Activated naive CD8-positive, alpha-beta T cell treated with anti-CD3 and anti-CD28 coated beads, Interleukin-2, amount 50 U/mL, for 24 hours (primary cell): ENCODE measurements at regions not wholly inside any gene's neighbourhood (a gene's known extent, or its start where the extent isn't known, plus 50 kb on each side); places are given as distances from the start of the nearest gene placed in this dataset.

ENCODE experiments used
- ATAC-seq: fragments of 150-1000 bp; cut with Tn5 transposase; one replicate; pipeline ENCODE4 v1.10.0; 2021
- DNase-seq: peaks from one replicate; pipeline ENCODE4 v3.0.0; 2021
- H3K27ac Mint-ChIP-seq: one replicate; pipeline ENCODE4 v1.8.0; 2021; ENCODE audit warnings: mild to moderate bottlenecking, mixed read lengths
- H3K27me3 Mint-ChIP-seq: one replicate; pipeline ENCODE4 v1.8.0; 2021; ENCODE audit warnings: mixed read lengths
- H3K36me3 Mint-ChIP-seq: one replicate; pipeline ENCODE4 v1.8.0; 2021; ENCODE audit warnings: low read depth, mixed read lengths
- H3K4me1 Mint-ChIP-seq: one replicate; pipeline ENCODE4 v1.8.0; 2021; ENCODE audit warnings: mixed read lengths
- H3K4me3 Mint-ChIP-seq: one replicate; pipeline ENCODE4 v1.8.0; 2021; ENCODE audit warnings: mild to moderate bottlenecking, moderate library complexity, mixed read lengths
- H3K9me3 Mint-ChIP-seq: one replicate; pipeline ENCODE4 v1.8.0; 2021; ENCODE audit warnings: mixed read lengths

DNA sequence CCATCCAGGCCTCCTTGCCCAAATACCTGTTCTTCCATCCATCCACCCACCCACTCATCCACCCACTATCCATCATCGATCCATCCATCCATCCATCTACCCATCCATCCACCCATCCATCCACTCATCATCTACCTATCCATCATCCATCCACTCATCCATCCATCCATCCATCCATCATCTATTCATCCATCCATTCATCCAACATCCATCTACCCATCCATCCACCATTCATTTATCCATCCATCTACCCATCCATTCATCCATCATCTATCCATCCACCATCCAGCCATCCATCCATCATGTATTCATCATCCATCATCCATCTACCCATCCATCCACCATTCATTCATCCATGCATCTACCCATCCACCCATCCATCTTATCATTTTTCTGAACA is 413.2 kb downstream of the CTTN start:
- Mint-ChIP-seq H3K36me3 (no peaks in the 10 kb centered on the region), H3K27me3 (peaks cover 3% of the 10 kb centered on the region), H3K4me1 (no peaks in the 10 kb centered on the region), H3K4me3 (no peak overlapping the region), H3K27ac (no peak overlapping the region), H3K9me3 (no peaks in the 10 kb centered on the region)
- no peak for ATAC-seq
- DNase-seq: no peak

DNA sequence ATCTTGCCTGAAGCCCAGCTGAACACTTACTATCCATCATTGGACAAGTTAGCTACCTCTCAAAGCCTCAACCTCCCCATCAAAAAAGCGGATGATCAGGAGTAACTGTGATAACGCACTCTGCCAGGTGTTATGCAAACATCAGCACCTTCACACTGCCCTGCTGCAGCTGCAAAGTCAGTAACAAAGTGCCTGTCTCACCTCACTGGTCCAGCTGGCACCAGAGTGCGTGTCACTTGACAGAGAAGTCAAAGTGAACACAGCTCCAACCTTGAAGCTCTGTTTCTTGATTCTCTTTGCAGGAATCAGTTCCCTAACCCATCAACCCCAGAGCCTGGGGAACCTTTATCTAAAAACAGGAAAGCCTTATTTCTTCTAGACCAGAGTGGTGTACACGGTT is 413.6 kb downstream of the CTTN start:
- peaks cover 3% of the 10 kb centered on the region for H3K27me3 Mint-ChIP-seq
- ATAC-seq (no peak), DNase-seq (no peak)
- no peaks in the 10 kb centered on the region for H3K9me3 Mint-ChIP-seq
- H3K27ac Mint-ChIP-seq: no peak overlapping the region
- no peak overlapping the region for H3K4me3 Mint-ChIP-seq
- no peaks in the 10 kb centered on the region for H3K4me1 Mint-ChIP-seq
- no peaks in the 10 kb centered on the region for H3K36me3 Mint-ChIP-seq

DNA sequence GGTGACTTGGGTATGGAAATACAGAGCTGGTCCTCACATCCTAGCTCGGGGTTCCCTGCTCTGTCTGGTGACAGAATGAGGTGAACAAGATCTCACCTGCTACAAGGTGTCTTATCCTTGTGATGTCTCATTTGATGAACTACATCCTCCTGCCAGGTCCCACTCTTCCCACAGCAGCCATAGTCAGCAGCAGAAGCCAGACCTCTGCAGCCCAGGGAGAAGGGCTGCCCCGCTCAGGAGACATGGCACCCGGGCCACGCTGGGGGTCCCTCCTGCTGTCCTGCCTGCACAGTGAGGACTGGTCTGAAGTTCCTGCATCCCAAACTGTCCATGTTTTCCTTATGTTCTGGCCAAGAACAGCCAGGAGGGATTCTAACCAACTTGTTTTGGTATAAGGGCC is 414.1 kb downstream of the CTTN start:
- DNase-seq (no peak), ATAC-seq (no peak)
- H3K4me3 Mint-ChIP-seq: no peak overlapping the region
- no peaks in the 10 kb centered on the region for H3K4me1 Mint-ChIP-seq
- H3K27me3 Mint-ChIP-seq: peaks cover 3% of the 10 kb centered on the region
- H3K9me3 Mint-ChIP-seq: no peaks in the 10 kb centered on the region
- no peak overlapping the region for H3K27ac Mint-ChIP-seq
- H3K36me3 Mint-ChIP-seq: no peaks in the 10 kb centered on the region

DNA sequence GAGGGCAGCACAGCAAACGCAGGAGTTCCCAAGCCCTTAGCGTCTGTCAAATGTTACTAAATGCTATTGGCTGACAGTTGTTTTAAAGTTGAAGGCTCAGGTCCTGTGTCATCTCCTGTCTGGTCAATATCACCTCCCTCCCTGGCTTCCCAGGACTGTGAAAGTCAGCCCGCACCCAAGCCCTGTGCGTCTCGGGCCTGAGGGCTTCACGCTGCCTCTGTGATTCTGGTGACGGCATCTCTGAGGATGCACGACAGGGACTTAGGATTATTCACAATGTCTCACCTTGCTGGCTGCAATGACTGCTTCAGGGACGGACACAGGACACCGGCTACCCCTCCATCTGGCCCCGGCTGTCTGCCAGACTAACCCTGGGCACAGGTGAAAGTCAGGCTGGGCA is 415.3 kb downstream of the CTTN start:
- ATAC-seq (no peak), DNase-seq (no peak)
- Mint-ChIP-seq H3K4me1 (no peaks in the 10 kb centered on the region), H3K36me3 (no peaks in the 10 kb centered on the region), H3K9me3 (no peaks in the 10 kb centered on the region), H3K27me3 (peaks cover 3% of the 10 kb centered on the region), H3K4me3 (no peak overlapping the region), H3K27ac (no peak overlapping the region)

DNA sequence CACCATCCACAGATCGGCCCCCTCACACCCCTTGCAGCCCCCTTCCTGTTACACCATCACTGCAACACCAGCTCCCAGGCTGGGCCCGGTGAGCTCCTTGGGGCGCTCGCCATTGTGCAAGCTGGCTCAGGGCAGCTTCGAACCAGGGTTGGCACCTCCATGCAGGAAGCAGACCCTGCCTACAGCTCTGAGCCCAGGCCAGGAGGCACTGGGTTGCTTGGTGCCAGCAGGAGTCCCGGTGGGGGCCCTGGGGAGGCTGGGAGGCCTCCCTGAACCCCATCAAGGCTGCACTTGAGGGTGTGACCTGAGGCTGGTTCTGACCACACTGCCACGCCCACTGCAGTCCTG is 417.1 kb downstream of the CTTN start:
- DNase-seq (no peak), ATAC-seq (no peak)
- no peak overlapping the region for H3K27ac Mint-ChIP-seq
- H3K27me3 Mint-ChIP-seq: peaks cover 3% of the 10 kb centered on the region
- no peaks in the 10 kb centered on the region for H3K4me1 Mint-ChIP-seq
- no peaks in the 10 kb centered on the region for H3K9me3 Mint-ChIP-seq
- no peaks in the 10 kb centered on the region for H3K36me3 Mint-ChIP-seq
- H3K4me3 Mint-ChIP-seq: no peak overlapping the region

DNA sequence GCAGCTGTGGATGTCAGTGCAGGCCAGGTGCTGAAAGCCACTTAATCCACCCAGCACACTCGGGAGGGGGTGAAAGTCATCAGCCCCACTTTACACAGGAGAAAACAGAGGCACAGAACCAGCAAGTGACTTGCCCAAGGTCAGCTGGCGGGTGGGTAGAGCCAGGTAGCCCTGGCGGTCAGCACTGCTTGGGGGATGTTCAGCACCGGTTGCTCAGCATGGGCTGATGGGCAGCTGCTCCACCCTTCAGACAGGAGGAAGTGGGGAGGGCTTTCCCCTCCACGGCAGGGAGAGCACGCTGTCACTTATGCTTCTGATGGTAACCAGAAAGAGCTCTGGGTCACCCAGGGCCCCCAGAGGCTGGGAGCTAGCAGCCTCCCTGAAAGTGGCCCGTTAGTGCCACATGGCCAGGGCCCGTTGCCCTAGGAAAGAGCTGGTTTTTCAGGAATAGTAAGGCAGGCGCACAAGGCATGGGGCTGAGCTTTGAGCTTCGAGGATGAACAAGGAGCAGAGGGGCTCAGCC is 417.9 kb downstream of the CTTN start:
- Mint-ChIP-seq H3K27me3 (peaks cover 3% of the 10 kb centered on the region), H3K4me3 (no peak overlapping the region), H3K36me3 (no peaks in the 10 kb centered on the region), H3K9me3 (no peaks in the 10 kb centered on the region), H3K27ac (no peak overlapping the region), H3K4me1 (no peaks in the 10 kb centered on the region)
- DNase-seq (no peak), ATAC-seq (no peak)

DNA sequence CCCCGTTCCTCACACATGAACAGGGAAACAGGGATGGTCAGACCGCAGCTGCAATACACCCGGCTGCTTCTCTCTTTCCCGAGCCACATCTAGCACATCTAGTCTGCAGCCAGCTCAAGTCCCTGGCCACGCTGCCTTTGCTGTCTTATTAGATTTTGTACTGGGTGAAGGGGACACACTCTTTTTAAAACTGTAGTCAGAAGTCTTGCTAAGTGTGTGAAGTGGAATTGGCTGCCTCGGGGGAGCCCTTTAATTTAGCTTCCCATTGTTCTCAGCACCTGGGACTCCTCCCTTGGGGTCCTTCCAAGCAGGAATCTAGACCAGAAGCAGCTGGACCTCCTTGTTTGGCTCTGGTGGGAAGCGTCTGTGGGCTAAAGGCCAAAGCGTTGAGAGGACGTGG is 420.0 kb downstream of the CTTN start:
- H3K27ac Mint-ChIP-seq: no peak overlapping the region
- no peaks in the 10 kb centered on the region for H3K36me3 Mint-ChIP-seq
- DNase-seq (no peak), ATAC-seq (no peak)
- H3K27me3 Mint-ChIP-seq: peaks cover 2% of the 10 kb centered on the region
- no peak overlapping the region for H3K4me3 Mint-ChIP-seq
- H3K4me1 Mint-ChIP-seq: no peaks in the 10 kb centered on the region
- no peaks in the 10 kb centered on the region for H3K9me3 Mint-ChIP-seq

DNA sequence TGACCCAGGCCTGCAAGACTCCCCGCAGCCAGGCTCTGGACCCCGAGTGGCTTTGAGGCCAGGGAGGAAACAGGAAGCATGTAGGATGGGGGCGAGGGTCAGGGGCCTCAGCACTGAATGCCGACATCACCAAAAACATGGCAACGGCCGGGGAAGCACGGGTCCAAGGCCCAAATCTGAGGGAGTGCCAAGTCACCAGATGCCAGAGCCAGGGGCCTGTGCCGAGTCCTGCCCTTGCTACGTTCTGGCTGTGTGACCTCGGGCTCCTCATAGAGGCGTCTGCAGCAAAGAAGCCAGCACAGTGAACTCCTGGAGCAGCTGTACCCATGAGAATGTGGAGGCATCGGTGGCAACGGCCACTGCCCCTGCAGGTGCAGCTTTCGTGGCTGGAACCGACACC is 420.7 kb downstream of the CTTN start:
- no peaks in the 10 kb centered on the region for H3K9me3 Mint-ChIP-seq
- H3K4me3 Mint-ChIP-seq: no peak overlapping the region
- H3K36me3 Mint-ChIP-seq: no peaks in the 10 kb centered on the region
- no peak overlapping the region for H3K27ac Mint-ChIP-seq
- H3K27me3 Mint-ChIP-seq: peaks cover 8% of the 10 kb centered on the region
- H3K4me1 Mint-ChIP-seq: no peaks in the 10 kb centered on the region
- ATAC-seq (no peak), DNase-seq (no peak)

DNA sequence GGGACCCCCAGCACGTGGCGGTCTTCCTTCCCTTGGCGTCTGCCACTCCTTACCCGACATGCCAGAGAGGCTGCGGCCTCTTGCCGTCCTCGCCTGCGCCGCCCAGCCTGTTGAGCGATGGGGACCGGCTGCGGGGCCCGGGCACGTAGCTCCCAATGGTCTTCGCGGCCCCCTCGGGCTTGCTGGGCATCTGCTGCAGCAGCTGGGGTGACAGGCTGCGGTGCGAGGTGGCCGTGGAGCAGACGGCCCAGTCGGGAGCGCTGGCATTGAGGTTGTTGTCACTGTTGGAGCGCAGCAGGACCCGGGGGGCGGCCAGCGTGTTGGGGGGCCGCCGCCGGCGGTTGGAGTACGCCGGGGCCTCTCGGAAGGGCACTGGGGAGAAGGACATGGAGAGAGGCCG is 422.0 kb downstream of the CTTN start:
- no peak overlapping the region for H3K4me3 Mint-ChIP-seq
- ATAC-seq: no peak

DNA sequence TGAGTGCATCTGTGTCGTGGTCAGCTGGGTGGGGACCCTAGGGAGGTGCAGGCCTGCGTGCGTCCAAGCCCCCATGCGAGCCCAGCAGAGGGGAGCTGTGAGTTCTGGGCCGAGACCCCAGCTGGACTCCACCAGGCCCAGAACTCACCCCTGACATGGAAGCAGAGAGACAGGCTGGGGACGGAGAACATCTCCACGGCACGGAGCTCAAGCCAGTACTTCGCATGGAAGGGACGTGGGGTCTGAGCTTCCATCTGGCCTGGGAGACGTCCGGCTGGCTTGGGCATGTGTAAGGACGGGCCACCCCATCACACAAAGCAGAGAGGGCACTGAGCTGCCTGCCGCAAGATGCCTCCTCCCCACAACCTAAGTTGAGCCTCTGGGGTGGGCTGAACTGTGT is 422.4 kb downstream of the CTTN start:
- Mint-ChIP-seq H3K4me3 (no peak overlapping the region), H3K27ac (no peak overlapping the region), H3K36me3 (no peaks in the 10 kb centered on the region), H3K4me1 (no peaks in the 10 kb centered on the region), H3K27me3 (peaks cover 19% of the 10 kb centered on the region), H3K9me3 (no peaks in the 10 kb centered on the region)
- no peak for DNase-seq
- ATAC-seq: no peak

More for the DNA sequence above, 422.0 kb downstream of the CTTN start:
- Mint-ChIP-seq H3K4me1 (no peaks in the 10 kb centered on the region), H3K27ac (no peak overlapping the region), H3K27me3 (peaks cover 17% of the 10 kb centered on the region), H3K36me3 (no peaks in the 10 kb centered on the region), H3K9me3 (no peaks in the 10 kb centered on the region)
- DNase-seq: no peak

DNA sequence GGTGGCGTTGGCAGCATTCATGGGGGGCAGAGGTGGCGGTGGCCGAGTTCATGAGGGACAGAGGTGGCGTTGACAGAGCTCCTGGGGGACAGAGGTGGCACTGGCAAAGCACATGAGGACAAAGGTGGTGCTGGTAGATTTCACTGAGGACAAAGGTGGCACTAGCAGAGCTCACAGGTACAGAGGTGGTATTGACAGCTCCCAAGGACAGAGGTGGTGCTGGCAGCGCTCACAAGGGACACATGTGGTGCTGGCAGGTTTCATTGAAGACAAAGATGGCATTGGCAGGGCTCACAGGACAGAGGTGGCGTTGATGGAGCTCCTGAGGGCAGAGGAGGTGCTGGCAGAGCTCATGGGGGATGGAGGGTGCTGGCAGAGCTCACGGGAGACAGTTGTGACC is 425.4 kb downstream of the CTTN start:
- H3K4me1 Mint-ChIP-seq: no peaks in the 10 kb centered on the region

DNA sequence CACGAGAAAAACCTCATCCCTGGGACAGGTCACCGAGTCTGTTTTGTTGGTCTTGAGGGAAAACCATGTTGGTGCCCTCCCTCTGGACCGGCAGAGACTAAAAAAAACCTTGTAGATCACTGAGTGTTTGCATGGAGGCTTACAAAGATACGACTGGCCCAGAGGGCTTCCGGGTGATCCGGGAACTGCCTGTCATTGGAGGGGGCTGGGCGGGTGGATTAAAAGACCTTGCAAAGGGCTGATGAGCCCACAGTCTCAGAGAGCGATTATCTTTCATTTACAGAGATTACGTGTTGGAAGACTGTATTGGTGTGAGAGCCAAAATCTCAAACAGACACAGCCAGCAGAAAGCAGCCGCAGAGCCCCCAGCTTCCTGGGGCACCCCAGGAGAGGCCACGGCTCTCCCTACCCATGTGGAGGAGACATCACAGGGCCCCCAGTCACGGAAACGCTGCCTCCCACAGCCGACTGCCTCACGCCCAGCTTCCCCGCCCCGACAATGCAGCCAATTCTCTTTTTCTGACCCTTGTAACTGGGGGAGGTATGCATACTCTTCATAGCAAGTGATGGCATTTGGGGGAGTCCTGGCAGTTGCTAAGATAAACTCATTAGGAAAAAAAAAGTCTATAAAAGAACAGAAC is 426.4 kb downstream of the CTTN start:
- no peaks in the 10 kb centered on the region for H3K4me1 Mint-ChIP-seq
- no peaks in the 10 kb centered on the region for H3K9me3 Mint-ChIP-seq
- no peak overlapping the region for H3K4me3 Mint-ChIP-seq
- ATAC-seq (no peak), DNase-seq (no peak)
- H3K36me3 Mint-ChIP-seq: no peaks in the 10 kb centered on the region
- H3K27me3 Mint-ChIP-seq: peaks cover 40% of the 10 kb centered on the region
- H3K27ac Mint-ChIP-seq: no peak overlapping the region

More for the DNA sequence above, 425.4 kb downstream of the CTTN start:
- Mint-ChIP-seq H3K9me3 (no peaks in the 10 kb centered on the region), H3K27ac (no peak overlapping the region), H3K4me3 (no peak overlapping the region), H3K27me3 (peaks cover 39% of the 10 kb centered on the region), H3K36me3 (no peaks in the 10 kb centered on the region)
- ATAC-seq (no peak), DNase-seq (no peak)

DNA sequence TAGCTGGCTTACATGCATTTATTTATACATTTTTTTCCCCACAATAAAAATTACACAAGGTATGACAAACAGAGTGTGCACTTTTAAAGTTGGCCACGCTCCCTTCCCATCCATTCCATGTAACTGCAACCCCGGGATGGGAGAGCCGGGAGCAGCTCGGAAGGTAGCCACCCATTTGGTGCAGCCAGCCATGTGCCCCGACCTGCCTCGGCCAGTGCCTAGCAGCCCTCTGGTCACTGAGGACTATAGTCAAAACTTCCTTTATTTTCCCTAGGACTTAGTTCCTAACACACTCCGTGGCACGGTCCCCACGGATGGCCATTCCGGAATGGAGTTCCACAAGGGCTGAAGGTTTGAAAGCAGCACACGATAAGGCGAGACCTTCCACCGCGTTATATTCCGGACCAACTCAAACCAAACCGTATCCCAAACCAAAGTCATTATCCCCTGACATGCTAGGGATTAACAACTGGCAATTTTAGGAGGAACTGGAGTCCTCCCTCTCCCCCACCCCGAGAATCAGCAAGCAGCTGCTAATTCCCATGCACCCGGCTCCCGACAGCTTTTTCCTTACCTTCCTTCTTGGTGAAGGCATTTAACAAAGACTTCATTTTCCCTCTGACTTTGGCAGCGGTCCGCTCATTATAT is 426.4 kb downstream of the SHANK2 start:
- no peaks in the 10 kb centered on the region for H3K36me3 Mint-ChIP-seq

DNA sequence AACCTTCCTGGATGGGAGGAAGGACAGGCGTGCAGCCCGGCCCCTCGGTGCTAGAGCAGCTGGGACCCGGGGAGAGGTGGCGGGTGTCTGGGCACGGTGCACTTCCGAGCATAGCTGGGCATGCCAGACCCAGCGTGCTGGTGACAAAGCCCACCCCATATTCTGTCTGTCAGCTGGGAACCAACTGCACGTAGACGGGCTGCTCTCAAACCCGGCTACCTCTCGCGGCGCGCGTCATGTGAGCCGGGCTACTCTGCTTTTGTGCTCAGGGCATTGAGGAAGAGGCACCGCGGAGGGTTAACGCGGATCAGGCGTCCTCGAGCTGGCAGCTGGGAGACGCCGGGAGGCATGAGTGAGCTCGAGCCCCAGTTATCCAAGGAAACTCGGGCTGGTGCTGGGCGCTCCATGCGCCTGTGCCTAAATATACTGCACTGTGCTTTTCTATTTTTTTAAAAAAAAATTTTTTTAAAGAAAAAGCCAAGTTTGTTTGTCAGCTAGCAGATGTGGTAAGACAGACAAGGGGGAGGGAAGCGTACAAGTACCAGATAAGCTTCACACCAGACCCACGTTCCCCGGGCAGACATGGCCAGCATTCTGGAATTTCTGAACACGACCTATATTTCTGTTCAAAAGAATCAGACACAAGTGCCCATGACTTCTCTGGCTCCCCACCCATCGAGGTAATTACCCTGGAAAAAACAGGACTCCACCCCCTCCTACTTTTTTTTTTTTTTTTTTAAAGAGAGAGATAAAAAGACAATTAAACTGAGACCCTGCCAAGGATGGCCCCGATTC is 425.6 kb downstream of the SHANK2 start:
- H3K4me3 Mint-ChIP-seq: no peak overlapping the region
- H3K36me3 Mint-ChIP-seq: no peaks in the 10 kb centered on the region
- H3K4me1 Mint-ChIP-seq: no peaks in the 10 kb centered on the region
- DNase-seq: no peak
- H3K9me3 Mint-ChIP-seq: no peaks in the 10 kb centered on the region
- no peak overlapping the region for H3K27ac Mint-ChIP-seq
- peaks cover 47% of the 10 kb centered on the region for H3K27me3 Mint-ChIP-seq
- ATAC-seq: no peak

More for the DNA sequence above, 426.4 kb downstream of the SHANK2 start:
- ATAC-seq (no peak), DNase-seq (no peak)
- peaks cover 42% of the 10 kb centered on the region for H3K27me3 Mint-ChIP-seq
- no peak overlapping the region for H3K4me3 Mint-ChIP-seq
- no peak overlapping the region for H3K27ac Mint-ChIP-seq
- H3K4me1 Mint-ChIP-seq: no peaks in the 10 kb centered on the region
- no peaks in the 10 kb centered on the region for H3K9me3 Mint-ChIP-seq

DNA sequence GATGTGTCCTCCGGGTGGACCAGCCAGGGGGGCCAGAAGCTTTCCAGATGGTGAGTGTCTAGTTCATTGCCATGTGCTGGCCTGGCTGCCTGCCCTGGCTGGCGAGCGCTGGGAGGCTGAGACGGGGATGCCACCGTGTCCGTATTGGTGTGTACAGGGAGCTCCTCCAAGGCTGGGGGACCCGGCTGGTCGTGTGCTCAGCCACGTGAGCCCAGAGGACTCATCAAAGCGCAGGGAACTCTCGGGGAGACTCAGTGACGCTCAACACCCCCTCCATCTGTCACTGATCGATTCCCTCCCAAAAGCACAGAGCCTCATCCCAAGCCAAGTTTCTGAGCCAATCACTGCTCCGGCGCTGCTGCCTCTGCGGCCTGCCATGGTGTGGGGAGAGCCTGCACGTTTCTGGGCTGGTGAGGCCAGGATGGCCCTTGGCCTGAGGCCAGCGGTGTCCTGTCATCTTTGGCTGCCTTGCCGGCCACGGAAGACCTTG is 423.7 kb downstream of the SHANK2 start:
- ATAC-seq (no peak), DNase-seq (no peak)
- no peaks in the 10 kb centered on the region for H3K4me1 Mint-ChIP-seq
- H3K27ac Mint-ChIP-seq: no peak overlapping the region
- peaks cover 42% of the 10 kb centered on the region for H3K27me3 Mint-ChIP-seq
- no peaks in the 10 kb centered on the region for H3K36me3 Mint-ChIP-seq
- H3K4me3 Mint-ChIP-seq: no peak overlapping the region
- H3K9me3 Mint-ChIP-seq: no peaks in the 10 kb centered on the region
